ENCODE measurements at regions not wholly inside any gene's neighbourhood (a gene's known extent, or its start where the extent isn't known, plus 50 kb on each side); places are given as distances from the start of the nearest gene placed in this dataset.

DNA sequence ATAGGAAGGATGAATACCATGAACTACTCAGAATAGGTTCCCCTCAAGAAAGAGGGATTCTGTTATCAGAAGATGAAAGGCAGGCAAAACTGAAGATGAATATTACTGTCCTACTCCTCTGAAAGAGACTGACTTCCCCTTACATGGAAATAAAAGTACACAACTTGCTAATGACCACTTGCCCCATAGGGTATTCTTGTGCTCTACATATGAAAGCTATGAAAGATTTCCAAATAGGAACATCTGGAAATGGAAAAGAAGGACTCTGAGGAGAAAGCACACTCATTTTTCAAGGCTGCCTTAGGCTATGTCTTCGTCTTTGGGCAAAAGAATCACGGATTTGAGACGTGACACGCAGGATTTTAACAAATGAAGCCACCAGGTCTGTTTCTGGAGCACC is 170.1 kb upstream of the DAB1 start:
- no peak overlapping the region for H3K4me3 ChIP-seq (ENCODE audit: low read length)
- TF ChIP-seq, protein P1, sequence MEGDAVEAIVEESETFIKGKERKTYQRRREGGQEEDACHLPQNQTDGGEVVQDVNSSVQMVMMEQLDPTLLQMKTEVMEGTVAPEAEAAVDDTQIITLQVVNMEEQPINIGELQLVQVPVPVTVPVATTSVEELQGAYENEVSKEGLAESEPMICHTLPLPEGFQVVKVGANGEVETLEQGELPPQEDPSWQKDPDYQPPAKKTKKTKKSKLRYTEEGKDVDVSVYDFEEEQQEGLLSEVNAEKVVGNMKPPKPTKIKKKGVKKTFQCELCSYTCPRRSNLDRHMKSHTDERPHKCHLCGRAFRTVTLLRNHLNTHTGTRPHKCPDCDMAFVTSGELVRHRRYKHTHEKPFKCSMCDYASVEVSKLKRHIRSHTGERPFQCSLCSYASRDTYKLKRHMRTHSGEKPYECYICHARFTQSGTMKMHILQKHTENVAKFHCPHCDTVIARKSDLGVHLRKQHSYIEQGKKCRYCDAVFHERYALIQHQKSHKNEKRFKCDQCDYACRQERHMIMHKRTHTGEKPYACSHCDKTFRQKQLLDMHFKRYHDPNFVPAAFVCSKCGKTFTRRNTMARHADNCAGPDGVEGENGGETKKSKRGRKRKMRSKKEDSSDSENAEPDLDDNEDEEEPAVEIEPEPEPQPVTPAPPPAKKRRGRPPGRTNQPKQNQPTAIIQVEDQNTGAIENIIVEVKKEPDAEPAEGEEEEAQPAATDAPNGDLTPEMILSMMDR (conservative IDR thresholded peaks at IDR 0.05; ENCODE audit: low read length) = no peak
- no peak for DNase-seq (ENCODE audit: low read depth)

DNA sequence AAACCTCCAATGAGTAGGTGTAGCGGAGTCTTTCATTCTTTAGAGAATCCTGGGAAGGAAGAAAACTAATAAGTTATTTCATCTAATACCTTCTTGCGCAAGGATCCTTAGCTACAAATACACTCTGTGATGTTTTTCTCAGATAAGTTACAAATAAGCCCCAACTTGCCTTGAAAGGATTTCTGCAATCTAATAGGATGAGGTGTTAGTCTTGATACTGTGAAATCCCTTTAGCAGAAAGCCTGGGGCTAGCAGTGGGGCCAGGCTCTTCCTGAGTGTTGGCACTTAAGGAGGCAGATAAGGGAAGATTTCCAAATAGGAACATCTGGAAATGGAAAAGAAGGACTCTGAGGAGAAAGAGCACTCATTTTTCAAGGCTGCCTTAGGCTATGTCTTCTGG is 168.0 kb upstream of the DAB1 start:
- TF ChIP-seq, protein P1 (conservative IDR thresholded peaks at IDR 0.05; ENCODE audit: low read length) = no peak
- no peak overlapping the region for H3K4me3 ChIP-seq (ENCODE audit: low read length)
- no peak for DNase-seq (ENCODE audit: low read depth)

DNA sequence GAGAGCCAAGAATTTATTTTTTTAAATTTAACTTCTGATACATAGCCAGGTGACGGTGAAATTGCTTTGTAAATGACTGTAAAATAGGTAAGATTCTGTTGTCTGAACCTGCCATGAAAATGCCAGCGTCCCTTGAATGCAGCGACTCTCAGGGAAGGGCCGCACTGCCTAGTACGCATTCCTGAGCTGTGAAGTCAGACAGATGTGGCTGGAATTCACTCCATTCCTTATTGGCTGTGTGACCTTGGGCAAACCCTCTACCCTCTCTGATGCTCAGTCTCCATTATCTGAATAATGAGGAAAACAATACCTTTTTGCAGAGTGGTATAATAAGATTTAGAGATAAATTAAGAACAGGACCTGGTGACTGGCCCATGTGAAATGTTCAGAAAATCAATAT is 167.1 kb upstream of the DAB1 start:
- no peak overlapping the region for H3K4me3 ChIP-seq (ENCODE audit: low read length)
- no peak for DNase-seq (ENCODE audit: low read depth)
- TF ChIP-seq, protein P1 (conservative IDR thresholded peaks at IDR 0.05; ENCODE audit: low read length) = no peak

DNA sequence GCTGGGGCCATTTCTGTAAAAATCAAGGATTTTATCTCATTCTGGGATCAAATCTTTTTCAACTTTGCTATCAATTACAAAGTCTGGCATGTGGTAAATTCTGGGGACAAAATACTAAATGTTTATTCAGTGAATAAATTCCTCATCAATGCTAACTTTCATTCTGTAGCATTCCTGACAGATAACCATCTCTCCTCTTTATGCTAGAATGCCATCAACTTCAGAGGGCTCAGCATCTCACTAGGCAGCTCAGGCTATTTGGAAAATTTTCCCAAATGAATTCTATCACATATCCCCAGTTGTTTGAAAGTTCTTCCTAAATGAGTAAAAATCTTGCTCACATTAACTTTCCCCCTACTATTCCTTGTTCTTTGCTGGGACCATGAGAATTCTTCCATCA is 163.0 kb upstream of the DAB1 start:
- no peak overlapping the region for H3K4me3 ChIP-seq (ENCODE audit: low read length)
- TF ChIP-seq, protein P1 (conservative IDR thresholded peaks at IDR 0.05; ENCODE audit: low read length) = no peak
- DNase-seq (ENCODE audit: low read depth) = no peak

DNA sequence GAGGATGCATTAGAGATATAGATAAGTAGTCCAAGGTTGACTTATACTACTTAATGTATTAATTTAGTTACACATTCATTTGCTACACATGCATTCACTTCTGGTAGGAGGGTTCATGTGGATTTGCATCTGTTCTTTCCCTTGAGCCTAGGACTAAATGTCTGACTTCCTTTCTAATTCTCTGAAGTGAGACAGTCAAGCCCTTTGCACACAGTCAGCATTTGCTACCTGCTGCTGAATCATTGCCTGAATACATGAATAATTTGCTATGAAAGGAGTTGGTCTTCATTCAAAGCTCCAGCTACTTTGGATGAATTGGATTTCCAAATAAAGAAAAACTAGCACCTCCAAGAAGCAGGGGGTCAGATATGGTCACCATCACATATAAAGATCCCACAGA is 154.8 kb upstream of the DAB1 start:
- no peak for DNase-seq (ENCODE audit: low read depth)
- TF ChIP-seq, protein P1 (conservative IDR thresholded peaks at IDR 0.05; ENCODE audit: low read length) = no peak
- H3K4me3 ChIP-seq (ENCODE audit: low read length) = no peak overlapping the region

DNA sequence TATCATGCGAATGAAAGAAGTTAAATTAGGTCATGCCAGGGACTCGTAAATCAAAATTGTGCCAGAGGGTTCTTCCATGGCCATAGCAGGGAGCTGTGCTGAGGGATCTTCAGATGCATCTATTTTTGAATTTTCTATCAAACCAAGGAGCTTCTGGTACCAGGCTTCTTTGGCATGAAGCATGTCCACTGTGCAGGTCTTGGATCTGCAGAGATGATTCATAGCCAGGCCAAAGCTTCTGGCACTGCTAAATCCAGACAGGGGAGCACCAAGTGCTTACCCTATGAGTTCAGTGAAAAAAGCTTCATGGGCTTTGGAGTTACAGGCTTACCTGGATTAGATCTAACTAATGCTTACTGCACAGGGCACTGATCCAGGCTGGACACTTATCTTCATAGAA is 154.2 kb upstream of the DAB1 start:
- no peak overlapping the region for H3K4me3 ChIP-seq (ENCODE audit: low read length)
- no peak for DNase-seq (ENCODE audit: low read depth)
- TF ChIP-seq, protein P1 (conservative IDR thresholded peaks at IDR 0.05; ENCODE audit: low read length) = no peak

DNA sequence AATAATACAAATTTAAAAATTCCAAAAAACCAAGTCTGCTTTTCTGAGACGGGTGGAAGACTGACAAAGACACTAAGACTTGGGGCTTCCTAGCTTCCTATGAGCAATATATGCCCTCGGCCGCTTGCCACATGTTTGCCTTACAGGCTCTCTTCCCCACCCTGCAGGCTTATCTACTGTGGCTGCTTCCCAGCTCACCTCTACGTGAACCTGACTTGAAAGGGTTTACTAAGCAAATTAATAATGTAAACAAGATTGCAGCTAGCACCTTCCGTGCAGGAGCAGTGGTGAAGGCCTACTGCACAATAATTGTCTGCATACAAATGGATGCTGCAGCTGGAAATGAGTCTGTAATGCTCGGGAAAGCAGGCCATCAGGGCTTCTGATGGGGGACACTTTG is 152.9 kb upstream of the DAB1 start:
- TF ChIP-seq, protein P1 (conservative IDR thresholded peaks at IDR 0.05; ENCODE audit: low read length) = no peak
- DNase-seq (ENCODE audit: low read depth) = no peak
- H3K4me3 ChIP-seq (ENCODE audit: low read length) = no peak overlapping the region
